ENCODE measurements at regions not wholly inside any gene's neighbourhood (a gene's known extent, or its start where the extent isn't known, plus 50 kb on each side); places are given as distances from the start of the nearest gene placed in this dataset.

DNA sequence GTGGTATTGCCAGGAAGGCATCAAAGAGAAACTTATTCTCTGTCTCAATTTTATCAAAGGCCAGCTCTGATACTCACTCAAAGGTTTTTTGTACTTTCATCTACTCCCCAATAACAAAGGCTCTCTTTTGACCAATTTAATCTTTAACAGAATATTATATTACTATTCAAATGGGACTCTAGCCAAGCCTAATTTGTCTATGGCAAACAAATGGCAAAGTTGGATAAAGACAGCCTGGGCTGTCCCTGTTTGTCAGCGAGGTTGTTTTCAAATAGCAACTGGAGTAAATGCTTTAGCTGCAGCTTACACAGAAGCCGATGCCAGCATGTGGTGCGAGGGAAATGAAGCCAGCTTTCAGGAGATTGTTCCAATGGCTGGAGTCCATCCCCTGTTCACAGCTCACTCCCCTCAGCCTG, 80.1 kb upstream of the CTNNA2 start (continued):
- TF ChIP-seq CBFA2T3 (IDR thresholded peaks at IDR 0.05) (no peak), POLR2G (IDR thresholded peaks at IDR 0.05; ENCODE audit: low read depth, low read length) (no peak), ZNF134 (CRISPR knock-in tag; conservative IDR thresholded peaks at IDR 0.05) (no peak), GTF2F1 (IDR thresholded peaks at IDR 0.05; ENCODE audit: low read depth, low read length) (no peak), ARID3A (IDR thresholded peaks at IDR 0.05; ENCODE audit: borderline replicate concordance, low read depth, low read length) (no peak), TBL1XR1 (IDR thresholded peaks at IDR 0.05; ENCODE audit: low read length in 2 of 2) (no peak), JUNB (CRISPR knock-in tag; conservative IDR thresholded peaks at IDR 0.05) (no peak)

GRCh38 chr2:79428745-79429144, 84.1 kb upstream of the CTNNA2 start:
- DNase-seq (ENCODE audit: extremely low read depth in 1 of 4, low spot score in 3 of 4) (no peak), ATAC-seq (no peak), FAIRE-seq (no peak)
- Histone ChIP-seq H3K36me3 (ENCODE audit: control insufficient read depth, insufficient read depth, low read length) (no peaks in the 10 kb centered on the region), H3K79me2 (ENCODE audit: control insufficient read depth, insufficient read depth, low read length) (no peaks in the 10 kb centered on the region), H4K20me1 (replicated peaks; ENCODE audit: control insufficient read depth, insufficient read depth, low read length) (no peaks in the 10 kb centered on the region), H3K4me2 (ENCODE audit: insufficient read depth, low read length) (no peak overlapping the region), H3K27me3 (ENCODE audit: control insufficient read depth in 2 of 2, insufficient read depth in 2 of 2, low read length in 2 of 2) (no peaks in the 10 kb centered on the region), H3K27ac (ENCODE audit: extremely low read depth, low read depth, low read length) (no peak overlapping the region), H3K9me1 (ENCODE audit: control insufficient read depth, insufficient read depth, low read length) (no peaks in the 10 kb centered on the region), H3K9ac (ENCODE audit: insufficient read depth in 1 of 2, low read depth in 2 of 2, low read length in 2 of 2) (no peak overlapping the region), H2AFZ (ENCODE audit: low read depth, low read length) (no peak overlapping the region), H3K4me3 (no peak overlapping the region), H3K4me1 (replicated peaks in 1 of 2; ENCODE audit: control insufficient read depth in 2 of 2, insufficient read depth in 2 of 2, low read length in 2 of 2) (no peaks in the 10 kb centered on the region), H3K9me3 (replicated peaks; ENCODE audit: control insufficient read depth, insufficient read depth, low read depth, low read length) (no peaks in the 10 kb centered on the region)
- intact Hi-C loops (cut with micrococcal nuclease) = no loop called here
- POLR2A ChIA-PET = no interaction called here
- no TSS peak for BruUV-seq (replicated peaks)
- no peak for TF ChIP-seq GABPB2 (CRISPR knock-in tag; conservative IDR thresholded peaks at IDR 0.05)
- CTCF ChIA-PET (ENCODE audit: low intra/inter-chr PET ratio) = no interaction called here
- in situ Hi-C loops (cut with MboI) = no loop called here
- WGBS (ENCODE audit: insufficient coverage, low coverage, missing lambda C conversion rate) = 0% methylated on average over 1 of the region's 1 CpG
